ENCODE measurements at regions not wholly inside any gene's neighbourhood (a gene's known extent, or its start where the extent isn't known, plus 50 kb on each side); places are given as distances from the start of the nearest gene placed in this dataset.
A peak's percentile ranks its signal among the peaks of the same experiment; 100 is the strongest.

- DNase-seq (ENCODE audit: low spot score) (no peak), ATAC-seq (peak; percentile 60)
- peaks cover 5% of the 10 kb centered on the region for H3K4me1 Mint-ChIP-seq
- peaks cover 13% of the 10 kb centered on the region for H3K36me3 Mint-ChIP-seq
- POLR2A ChIA-PET: no interaction called here
- H3K27me3 Mint-ChIP-seq (ENCODE audit: low read depth): no peaks in the 10 kb centered on the region
- CTCF ChIA-PET: no interaction called here
- no peak overlapping the region for H3K27ac Mint-ChIP-seq
- H3K9me3 Mint-ChIP-seq: peaks cover 25% of the 10 kb centered on the region
- TF ChIP-seq, protein P1, sequence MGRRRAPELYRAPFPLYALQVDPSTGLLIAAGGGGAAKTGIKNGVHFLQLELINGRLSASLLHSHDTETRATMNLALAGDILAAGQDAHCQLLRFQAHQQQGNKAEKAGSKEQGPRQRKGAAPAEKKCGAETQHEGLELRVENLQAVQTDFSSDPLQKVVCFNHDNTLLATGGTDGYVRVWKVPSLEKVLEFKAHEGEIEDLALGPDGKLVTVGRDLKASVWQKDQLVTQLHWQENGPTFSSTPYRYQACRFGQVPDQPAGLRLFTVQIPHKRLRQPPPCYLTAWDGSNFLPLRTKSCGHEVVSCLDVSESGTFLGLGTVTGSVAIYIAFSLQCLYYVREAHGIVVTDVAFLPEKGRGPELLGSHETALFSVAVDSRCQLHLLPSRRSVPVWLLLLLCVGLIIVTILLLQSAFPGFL (CRISPR knock-in tag; IDR thresholded peaks at IDR 0.05; ENCODE audit: borderline replicate concordance): no peak
- TF ChIP-seq JAZF1 (CRISPR knock-in tag; IDR thresholded peaks at IDR 0.05) (no peak), NR2C2 (CRISPR knock-in tag; IDR thresholded peaks at IDR 0.05) (no peak), ZNF121 (CRISPR knock-in tag; IDR thresholded peaks at IDR 0.05) (no peak), ZNF263 (CRISPR knock-in tag; IDR thresholded peaks at IDR 0.05; ENCODE audit: low read depth) (no peak), NR3C1 (CRISPR knock-in tag; conservative IDR thresholded peaks at IDR 0.05; ENCODE audit: low read depth) (no peak), SOX15 (CRISPR knock-in tag; IDR thresholded peaks at IDR 0.05) (no peak), OVOL2 (CRISPR knock-in tag; IDR thresholded peaks at IDR 0.05; ENCODE audit: borderline replicate concordance) (no peak), CBFB (CRISPR knock-in tag; IDR thresholded peaks at IDR 0.05; ENCODE audit: low read depth) (no peak), HMGXB4 (CRISPR knock-in tag; IDR thresholded peaks at IDR 0.05) (no peak), ZNF219 (CRISPR knock-in tag; IDR thresholded peaks at IDR 0.05; ENCODE audit: borderline replicate concordance) (no peak), RELA (CRISPR knock-in tag; IDR thresholded peaks at IDR 0.05; ENCODE audit: borderline replicate concordance) (no peak), ETV6 (CRISPR knock-in tag; IDR thresholded peaks at IDR 0.05) (no peak), TP53 (CRISPR knock-in tag; IDR thresholded peaks at IDR 0.05) (no peak), MYBL2 (CRISPR knock-in tag; IDR thresholded peaks at IDR 0.05) (no peak), ZNF416 (CRISPR knock-in tag; IDR thresholded peaks at IDR 0.05) (no peak)
- TF ChIP-seq, protein P2, sequence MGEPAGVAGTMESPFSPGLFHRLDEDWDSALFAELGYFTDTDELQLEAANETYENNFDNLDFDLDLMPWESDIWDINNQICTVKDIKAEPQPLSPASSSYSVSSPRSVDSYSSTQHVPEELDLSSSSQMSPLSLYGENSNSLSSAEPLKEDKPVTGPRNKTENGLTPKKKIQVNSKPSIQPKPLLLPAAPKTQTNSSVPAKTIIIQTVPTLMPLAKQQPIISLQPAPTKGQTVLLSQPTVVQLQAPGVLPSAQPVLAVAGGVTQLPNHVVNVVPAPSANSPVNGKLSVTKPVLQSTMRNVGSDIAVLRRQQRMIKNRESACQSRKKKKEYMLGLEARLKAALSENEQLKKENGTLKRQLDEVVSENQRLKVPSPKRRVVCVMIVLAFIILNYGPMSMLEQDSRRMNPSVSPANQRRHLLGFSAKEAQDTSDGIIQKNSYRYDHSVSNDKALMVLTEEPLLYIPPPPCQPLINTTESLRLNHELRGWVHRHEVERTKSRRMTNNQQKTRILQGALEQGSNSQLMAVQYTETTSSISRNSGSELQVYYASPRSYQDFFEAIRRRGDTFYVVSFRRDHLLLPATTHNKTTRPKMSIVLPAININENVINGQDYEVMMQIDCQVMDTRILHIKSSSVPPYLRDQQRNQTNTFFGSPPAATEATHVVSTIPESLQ (CRISPR knock-in tag; IDR thresholded peaks at IDR 0.05): no peak
- TF ChIP-seq, protein P3, sequence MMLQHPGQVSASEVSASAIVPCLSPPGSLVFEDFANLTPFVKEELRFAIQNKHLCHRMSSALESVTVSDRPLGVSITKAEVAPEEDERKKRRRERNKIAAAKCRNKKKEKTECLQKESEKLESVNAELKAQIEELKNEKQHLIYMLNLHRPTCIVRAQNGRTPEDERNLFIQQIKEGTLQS (CRISPR knock-in tag; conservative IDR thresholded peaks at IDR 0.05): no peak
- TF ChIP-seq, protein P4, sequence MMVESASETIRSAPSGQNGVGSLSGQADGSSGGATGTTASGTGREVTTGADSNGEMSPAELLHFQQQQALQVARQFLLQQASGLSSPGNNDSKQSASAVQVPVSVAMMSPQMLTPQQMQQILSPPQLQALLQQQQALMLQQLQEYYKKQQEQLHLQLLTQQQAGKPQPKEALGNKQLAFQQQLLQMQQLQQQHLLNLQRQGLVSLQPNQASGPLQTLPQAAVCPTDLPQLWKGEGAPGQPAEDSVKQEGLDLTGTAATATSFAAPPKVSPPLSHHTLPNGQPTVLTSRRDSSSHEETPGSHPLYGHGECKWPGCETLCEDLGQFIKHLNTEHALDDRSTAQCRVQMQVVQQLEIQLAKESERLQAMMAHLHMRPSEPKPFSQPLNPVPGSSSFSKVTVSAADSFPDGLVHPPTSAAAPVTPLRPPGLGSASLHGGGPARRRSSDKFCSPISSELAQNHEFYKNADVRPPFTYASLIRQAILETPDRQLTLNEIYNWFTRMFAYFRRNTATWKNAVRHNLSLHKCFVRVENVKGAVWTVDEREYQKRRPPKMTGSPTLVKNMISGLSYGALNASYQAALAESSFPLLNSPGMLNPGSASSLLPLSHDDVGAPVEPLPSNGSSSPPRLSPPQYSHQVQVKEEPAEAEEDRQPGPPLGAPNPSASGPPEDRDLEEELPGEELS (CRISPR knock-in tag; IDR thresholded peaks at IDR 0.05): no peak
- no peak overlapping the region for H3K4me3 Mint-ChIP-seq
Measured at GRCh38 chr4:163649557-163650091, 155.1 kb downstream of the TMA16 start.

GRCh38 chr4:163651761-163652160, 157.3 kb downstream of the TMA16 start:
- no peaks in the 10 kb centered on the region for H3K36me3 Mint-ChIP-seq
- H3K4me3 Mint-ChIP-seq: no peak overlapping the region
- peaks cover 14% of the 10 kb centered on the region for H3K9me3 Mint-ChIP-seq
- peaks cover 5% of the 10 kb centered on the region for H3K4me1 Mint-ChIP-seq
- CTCF ChIA-PET: no interaction called here
- no peaks in the 10 kb centered on the region for H3K27me3 Mint-ChIP-seq (ENCODE audit: low read depth)
- TF ChIP-seq CBFB (CRISPR knock-in tag; IDR thresholded peaks at IDR 0.05; ENCODE audit: low read depth) (no peak), NR3C1 (CRISPR knock-in tag; conservative IDR thresholded peaks at IDR 0.05; ENCODE audit: low read depth) (no peak), NFYB (CRISPR knock-in tag; conservative IDR thresholded peaks at IDR 0.05; ENCODE audit: low read depth) (no peak), NFE2L1 (CRISPR knock-in tag; IDR thresholded peaks at IDR 0.05) (no peak)
- no peak for DNase-seq (ENCODE audit: low spot score)
- ATAC-seq: no peak
- POLR2A ChIA-PET: no interaction called here
- no peak overlapping the region for H3K27ac Mint-ChIP-seq

Measured in WTC11 (cell line).